C4-2B (cell line): ENCODE measurements at regions not wholly inside any gene's neighbourhood (a gene's known extent, or its start where the extent isn't known, plus 50 kb on each side); places are given as distances from the start of the nearest gene placed in this dataset.

ENCODE experiments used
- H3K27ac ChIP-seq: fragments of 450-650 bp; 2 replicates; pipeline ENCODE4 v1.5.1; 2017
- CTCF ChIP-seq: fragments of 450-650 bp; conservative IDR thresholded peaks from 2 replicates; pipeline ENCODE4 v1.5.1; 2017; ENCODE audit warnings: mild to moderate bottlenecking
- ZFX ChIP-seq: fragments of 450-650 bp; IDR thresholded peaks from 2 replicates; pipeline ENCODE4 v1.6.1; 2017

- H3K27ac ChIP-seq: no peak overlapping the region
- TF ChIP-seq ZFX (no peak), CTCF (no peak)
These were observed 51.7 kb upstream of the AJAP1 start for GRCh38 chr1:4602462-4603294.

- no peak overlapping the region for H3K27ac ChIP-seq
- TF ChIP-seq ZFX (no peak), CTCF (no peak)
These were observed 50.9 kb upstream of the AJAP1 start for GRCh38 chr1:4603295-4604110.
